OCI-M2 (cell line): ENCODE measurements at regions not wholly inside any gene's neighbourhood (a gene's known extent, or its start where the extent isn't known, plus 50 kb on each side); places are given as distances from the start of the nearest gene placed in this dataset.

Experiments
- DNase-seq: peaks from one replicate; lab custom pipeline; 2025; ENCODE audit not compliant: unreplicated experiment; lab: John Stamatoyannopoulos, UW

DNA sequence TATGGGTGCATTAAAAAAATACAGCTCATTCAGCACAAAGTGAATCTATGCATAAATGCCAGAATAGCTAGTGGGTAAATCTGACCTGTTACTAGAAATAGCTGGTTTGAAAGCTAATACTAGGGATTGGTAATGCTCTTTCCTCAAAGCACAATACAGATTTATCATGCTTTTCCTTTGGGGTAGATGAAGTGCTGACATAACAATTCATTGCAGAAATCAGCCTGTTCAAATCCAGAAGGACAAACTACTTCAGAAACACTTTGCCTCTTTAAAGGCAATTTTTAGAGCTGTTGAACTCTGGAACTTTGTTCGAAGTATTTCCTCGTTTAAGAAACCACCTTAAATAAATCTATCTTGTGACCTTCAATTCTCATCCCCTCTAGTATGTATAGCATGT is 957.9 kb downstream of the ARAP2 start:
- DNase-seq = no peak

DNA sequence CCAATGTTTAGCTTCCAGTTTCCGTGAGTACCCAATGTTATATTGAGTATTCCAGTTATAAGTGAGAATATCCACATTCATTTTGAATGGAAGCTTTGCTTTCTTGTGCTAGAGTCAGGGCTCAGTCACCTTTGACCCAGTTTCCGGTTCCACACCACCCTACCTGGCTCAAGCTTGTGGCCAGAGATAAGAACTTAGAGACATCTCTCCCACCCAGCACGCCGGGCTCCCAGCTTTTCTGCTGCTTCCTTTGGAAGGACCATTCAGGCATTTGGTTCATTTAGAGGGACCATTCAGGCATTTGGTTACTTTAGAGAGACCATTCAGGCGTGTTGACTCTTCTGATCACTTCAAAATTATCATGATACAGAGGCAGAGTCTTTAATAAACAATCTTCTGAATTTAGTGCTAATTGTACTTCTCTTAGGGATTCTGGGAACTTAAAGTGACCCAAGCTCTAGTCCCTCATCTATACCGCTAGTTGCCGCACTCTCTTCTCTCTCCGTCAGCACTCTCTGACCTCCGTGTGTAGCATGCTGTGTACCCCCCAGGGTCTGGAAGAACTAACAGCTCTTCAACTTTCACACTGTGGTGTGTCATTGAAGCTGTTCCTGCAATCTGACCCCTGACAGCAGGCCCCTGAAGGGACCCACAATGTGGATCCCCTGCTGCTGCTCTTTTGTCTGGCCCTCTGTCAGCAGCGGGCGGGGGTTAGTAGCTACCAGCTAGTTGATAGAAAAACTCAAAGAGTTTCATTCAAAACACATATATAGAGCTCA is 943.1 kb downstream of the ARAP2 start:
- no peak for DNase-seq

DNA sequence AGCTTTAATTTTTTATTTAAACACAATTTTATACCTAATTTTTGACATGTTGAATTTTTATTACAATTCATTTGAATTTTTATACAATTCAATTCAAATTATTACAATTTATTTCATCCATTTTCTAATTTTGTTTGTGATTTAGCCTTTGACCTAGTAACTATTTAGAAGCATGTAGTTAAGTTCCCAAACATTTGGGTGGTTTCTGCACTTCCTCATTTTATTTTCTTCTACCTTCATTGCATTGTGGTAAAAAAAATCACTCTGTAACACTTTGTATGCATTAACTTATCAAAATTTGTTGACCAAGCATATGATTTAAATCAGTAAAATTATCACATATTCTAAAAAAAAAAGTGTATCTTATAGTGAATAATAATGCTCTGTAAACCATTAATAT is 928.9 kb downstream of the ARAP2 start:
- DNase-seq = no peak

DNA sequence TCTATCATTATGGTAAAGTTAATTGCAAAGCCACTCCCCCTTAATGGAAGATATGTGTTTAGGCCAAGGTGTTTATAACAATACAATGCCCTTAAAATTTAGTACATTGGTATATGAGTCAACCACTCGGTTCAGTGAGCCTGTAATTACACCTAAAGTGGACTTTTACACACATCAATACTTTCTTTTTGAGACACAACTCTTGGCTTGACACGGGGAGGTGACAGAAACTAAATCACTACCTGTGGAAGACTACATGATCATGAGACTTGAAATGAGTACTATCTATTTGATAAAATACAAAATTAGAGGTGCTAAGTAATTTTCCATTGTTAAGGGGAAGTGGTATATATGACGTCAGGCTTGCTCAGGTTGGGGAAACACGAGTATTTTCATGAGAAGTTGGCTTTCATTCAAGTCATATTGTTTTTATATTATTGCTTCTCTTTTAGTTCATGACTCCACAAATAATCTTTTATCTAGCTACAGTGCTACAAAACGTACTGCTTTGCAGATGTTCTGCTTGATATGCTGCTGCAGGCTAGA is 918.3 kb downstream of the ARAP2 start:
- DNase-seq = no peak

DNA sequence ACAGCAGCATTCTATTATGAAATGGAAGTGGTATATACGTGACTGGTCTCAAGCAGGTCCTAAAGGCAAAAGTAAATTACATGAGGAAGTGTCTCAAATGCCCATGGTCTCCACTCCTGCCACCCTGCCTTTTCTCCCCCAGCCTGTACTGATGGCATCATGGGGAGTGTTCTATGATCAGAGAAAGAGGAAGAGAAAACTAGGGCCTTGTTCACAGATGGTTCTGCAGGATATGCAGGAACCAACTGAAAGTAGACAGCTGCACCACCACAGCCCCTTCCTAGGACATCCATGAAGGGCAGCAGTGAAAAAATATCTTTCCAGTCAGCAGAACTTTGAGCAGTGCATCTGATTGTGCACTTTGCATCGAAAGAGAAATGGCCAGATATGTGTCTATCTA is 901.5 kb downstream of the ARAP2 start:
- no peak for DNase-seq

DNA sequence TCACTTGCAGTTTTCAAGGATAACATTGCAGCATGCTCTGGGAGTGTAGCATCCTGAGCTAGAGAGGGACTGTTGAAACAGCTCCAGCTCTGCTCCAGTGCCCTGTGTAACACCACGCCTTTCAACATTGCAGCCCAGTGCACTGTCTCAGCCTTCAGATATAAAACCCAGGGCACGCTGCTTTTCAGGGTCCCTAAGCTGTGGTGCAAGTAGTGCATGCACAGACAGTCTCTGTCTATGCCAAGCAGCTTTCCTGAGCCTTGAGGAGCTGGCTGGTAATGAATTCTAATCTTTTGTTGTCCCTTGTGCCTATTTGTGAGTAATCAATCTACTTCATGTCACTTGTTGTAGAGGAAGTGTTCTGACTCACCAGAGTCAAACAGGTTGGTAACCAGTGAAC is 897.0 kb downstream of the ARAP2 start:
- DNase-seq = no peak

DNA sequence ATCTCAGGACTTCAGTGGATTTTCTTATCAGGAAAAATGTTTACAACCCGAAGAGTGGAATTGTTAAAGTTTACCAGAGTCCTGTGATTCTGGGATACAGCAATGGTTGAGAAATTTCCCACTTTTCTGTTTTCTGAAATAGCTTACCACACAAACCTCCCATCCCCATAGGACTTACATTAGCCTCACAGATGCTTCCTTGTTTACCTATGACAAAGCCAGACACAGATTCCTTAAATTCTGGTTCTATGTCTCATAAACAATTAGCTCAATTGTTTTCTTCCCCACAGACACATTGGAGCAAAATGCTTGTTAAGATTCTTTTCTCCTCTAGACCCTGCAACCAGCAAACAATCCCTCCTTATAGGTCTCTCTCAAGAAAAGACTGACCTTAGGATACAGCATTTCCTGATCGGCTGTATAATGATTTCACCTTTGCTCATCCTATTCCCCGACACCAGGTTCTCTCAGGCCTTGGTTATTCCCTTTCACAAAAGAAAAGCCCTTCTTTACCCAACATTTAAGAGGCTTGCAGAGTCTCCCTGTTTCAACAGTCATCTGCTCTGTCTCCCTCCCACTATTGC is 886.2 kb downstream of the ARAP2 start:
- no peak for DNase-seq

DNA sequence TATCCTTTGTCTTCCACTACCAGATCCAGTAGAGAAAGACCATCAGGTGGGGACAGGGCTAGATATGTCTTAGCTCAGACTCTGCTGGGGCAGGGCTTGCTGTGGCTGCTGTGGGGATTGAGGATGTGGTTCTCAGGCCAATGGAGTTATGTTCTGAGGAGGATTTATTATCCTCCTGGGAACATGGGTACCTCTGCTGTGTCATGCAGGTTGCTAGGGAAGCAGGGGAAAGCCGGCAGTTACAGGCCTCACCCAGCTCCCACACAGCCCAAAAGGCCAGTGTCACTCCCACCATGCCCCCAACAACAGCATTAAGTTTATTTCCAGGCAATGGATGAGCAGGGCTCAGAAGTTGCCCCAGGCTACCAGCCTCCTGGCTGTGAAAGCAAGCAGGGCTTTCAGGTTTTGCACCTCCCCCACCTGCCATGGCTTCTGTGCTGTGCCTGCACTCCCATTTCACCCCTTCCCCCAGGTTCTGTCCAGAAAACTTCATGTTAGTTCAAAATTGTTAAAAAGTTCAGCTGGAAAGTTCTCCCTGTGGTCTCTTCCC is 879.9 kb downstream of the ARAP2 start:
- no peak for DNase-seq

DNA sequence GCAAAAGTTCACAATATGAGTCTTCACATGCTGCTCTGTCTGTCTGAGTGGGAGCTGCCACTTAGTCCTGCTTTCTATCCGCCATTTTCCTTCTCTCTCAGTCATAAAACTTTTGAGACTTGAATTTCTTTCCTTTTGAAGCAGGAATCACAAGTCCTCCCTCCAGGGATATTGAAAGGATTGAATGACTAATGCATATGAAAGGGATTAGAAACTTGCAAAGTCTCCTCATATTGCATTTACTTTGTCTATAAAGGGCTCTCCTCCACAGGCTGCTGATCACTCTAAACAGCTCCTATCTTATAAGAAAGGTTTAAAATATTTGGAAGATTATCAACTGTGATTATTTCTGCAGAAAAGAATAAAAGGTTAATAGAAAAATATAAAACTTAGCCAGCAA is 879.1 kb downstream of the ARAP2 start:
- DNase-seq = no peak

DNA sequence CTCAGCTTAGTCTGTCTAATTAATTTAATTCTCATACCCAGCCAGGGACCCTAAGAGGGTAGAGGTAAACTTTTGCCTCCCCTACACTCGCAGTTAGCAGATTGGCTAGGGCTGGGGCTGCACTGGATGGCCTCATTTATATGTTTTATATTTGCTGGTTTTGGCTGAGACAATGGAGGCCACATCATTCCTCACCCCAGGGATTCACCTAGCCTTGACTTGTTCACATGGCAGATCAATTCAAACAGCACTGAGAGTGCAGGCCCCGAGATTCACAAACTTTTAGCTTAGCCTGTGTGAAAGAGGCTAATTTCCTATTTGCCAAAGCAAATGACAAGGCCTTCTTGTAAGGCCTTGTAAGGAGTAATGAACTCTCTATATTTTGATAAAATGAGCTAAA is 844.4 kb downstream of the ARAP2 start:
- no peak for DNase-seq

DNA sequence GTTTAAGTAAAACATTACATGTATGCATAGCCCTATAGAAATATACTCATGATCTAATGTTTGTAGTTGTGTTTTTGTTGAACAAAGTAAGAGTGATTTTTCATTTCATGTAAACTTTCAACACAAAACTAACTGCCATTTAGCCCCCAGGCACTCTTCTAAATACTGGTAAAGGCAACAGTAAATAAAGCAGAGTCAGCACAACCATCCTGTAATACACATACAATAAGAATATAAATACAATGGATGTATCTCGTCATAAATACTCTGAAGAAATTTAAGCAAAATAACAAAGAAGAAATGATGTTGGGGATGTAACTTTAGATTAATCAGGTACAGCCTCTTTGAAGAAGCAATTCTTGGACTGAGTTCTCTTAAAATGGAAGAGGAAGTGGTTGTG is 821.2 kb downstream of the ARAP2 start:
- no peak for DNase-seq

DNA sequence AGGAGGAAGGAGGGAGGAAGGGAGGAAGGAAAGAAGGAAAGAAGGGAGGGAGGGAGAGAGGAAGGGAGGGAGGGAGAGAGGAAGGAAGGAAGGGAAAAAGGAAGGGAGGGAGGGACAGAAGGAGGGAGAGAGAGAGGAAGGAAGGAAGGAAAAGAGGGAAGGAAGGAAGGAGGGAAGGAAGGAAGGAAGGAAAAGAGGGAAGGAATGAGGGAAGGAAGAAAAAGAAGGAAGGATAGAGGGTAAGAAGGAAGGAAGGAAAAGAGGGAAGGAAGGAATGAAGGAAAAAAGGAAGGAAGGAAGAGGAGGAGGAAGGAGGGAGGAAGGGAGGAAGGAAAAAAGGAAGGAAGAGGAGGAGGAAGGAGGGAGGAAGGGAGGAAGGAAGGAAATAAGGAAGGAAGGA is 796.8 kb downstream of the ARAP2 start:
- DNase-seq = no peak

DNA sequence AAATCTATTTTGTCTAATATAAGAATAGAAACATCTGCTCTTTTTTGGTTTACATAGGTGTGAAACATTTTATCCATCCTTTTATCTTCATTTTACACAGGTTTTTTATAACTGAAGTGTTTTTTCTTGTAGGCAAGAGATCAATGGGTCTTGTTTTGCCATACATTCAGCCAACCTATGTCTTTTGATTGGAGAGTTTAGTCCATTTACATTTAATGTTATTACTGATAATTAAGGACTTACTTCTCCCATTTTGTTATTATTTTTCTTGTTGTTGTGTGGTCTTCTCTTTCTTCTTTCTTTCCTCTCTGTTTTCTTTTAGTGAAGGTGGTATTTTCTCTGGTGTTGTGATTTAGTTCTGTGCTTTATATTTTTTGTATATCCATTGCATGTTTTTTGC is 785.3 kb downstream of the ARAP2 start:
- DNase-seq = no peak

DNA sequence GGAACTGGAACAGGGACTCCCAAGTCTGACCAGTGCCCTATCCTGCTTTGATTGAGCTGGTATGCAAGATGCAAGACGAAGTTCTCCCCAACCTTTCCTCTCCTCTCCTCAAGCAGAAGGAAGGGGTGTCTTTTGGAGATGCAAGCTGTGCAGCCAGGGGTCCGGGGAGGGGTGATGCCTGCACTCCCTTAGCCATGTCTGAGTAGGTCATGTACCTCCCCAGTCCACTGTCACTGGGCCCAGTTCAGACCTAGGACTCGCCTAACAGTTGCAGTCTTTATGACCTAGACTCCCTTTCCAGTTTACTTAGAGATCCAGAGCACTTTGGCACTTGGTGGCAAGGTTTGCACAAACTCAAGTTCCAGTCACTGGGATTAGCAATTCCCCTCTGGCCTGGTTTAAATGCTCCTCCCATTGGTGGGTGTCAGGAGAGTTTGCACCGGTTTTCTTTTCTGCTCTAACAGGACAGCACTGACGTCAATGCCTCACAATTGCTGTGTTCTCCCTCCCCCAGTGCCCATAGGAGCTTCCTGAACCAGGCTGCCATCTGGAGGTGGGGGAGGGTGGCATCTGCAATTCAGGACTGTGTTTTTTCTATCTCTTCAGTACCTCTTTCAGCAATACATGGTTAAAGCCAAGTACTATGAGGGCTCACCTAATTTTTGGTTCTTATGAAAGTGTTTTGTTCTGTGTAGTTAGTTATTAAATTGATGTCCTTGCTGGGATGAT is 782.2 kb downstream of the ARAP2 start:
- no peak for DNase-seq

DNA sequence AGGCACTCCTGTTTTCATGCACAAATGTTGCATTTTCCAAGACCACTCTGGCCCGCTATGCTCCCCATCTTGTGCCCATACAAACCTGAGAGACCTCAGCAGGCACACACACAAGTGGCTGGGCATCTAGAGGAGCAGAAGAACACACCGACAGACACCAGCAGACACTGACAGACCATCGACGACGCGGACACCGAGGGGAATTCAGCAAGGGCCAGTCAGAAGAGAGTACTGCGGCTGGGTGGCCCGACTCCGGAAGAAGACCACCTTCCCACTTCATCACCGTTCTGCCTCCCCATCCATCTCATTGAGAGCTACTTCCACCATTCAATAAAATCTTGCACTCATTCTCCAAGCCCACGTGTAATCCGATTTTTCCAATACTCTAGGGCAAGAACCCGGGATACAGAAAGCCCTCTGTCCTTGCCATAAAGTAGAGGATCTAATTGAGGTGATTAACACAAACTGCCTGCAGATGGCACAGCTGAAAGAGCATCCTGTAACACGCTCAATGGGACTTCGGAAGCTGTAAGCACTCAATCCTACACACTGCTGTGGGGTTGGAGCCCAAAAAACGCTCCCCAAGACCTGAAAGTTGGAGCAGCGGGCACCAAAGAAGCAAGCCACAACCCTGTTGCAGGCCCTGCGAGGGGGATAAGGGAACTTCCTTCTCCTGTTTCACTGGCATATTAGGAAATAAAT is 780.9 kb downstream of the ARAP2 start:
- no peak for DNase-seq

DNA sequence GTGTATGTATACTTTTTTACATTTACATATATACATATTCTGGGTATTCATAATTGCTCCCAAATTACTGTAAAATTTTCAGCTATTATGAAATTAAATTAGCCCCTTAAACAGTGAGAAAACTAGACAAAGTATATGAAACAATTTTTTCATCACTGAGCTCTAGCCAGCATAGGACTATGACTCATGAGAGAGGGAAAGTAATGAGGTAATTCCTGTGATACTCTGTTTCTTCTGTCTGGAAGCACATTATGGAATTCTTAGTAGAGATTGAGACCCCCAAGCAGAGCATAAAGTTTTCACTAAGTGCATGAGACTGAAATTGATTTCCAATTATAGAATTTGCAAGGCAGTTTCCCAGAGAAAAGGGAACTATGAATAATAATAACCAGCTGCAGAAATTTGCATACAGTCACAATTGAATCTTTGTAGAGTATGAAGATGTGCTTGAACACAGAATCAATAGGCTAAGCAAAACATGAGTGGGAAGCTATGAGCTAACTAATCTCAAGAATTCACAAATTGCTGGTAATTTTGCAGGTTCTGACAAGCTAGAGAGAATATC is 779.3 kb downstream of the ARAP2 start:
- DNase-seq = no peak

DNA sequence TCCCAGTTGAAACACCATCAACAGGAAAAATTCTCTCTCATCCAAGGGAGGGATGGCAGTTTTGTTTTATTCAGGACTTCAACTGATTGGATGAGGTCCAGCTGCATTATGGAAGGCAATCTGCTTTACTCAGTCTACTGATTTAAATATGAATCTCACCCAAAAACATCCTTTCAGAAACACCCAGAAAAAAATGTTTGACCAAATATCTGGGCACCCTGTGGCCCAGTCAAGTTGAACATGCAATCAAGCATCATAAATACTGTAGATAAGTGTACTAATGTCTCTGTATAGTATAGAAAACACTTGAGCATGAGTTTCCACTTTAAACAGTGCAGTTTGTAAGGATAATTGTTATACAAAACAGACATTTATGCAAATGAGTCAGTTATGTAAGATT is 753.2 kb downstream of the ARAP2 start:
- no peak for DNase-seq

DNA sequence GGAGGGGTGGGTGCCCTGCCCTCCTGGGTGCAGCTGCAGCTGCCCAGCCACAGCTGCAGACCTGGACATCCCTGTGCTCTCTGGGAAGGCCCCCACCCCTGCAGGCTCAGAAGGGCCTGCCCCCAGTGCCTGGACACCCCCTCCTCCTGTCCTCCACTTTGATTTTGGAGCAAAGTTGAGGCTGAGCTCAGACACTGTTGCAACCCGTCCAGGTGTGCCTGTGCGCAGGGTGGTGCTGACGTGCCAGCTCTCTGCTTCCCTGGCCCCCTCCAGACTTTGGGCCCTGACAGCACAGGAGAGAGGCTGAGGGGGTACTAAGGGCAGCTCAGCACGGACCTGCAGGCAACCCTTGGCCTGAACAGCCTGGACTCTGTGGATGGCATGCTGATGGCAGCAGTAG is 750.3 kb downstream of the ARAP2 start:
- no peak for DNase-seq

DNA sequence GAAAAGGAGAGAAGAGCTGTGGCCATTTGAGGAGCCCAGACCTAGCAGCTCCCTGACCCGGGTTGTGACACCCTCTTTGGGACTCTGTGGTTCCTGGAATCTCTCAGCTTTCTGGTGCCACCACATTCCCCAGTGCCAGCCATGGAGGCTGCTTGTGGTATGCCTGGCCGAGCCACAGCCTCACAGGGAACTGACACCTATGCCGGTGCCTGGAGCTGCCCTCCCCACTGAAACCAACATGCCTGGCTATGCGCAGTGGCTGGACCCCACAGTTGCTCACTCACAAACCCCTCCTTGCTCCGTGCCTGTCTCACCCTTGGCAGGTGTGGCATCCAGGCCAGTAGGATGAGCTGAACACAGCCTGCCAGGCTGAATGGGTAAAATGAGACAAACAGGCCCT is 749.4 kb downstream of the ARAP2 start:
- DNase-seq = no peak

DNA sequence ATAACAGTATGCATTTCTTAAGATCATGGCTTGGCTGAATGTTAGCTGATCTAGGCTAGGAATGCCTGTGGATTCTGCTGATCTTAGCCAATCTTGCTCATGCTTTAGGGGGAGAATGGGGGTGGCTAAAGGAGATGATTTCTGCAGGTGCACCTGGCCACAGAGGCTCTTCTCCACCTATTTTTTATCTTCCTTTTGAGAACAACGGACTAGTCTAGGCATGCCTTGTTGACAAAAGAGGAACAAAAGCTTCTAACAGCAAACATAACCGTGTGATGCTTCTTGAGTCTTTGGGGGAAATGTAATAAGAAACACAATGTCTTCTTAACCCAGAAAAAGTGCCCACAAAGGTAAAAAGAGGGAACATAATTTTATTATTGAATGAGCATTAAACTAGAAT is 743.5 kb downstream of the ARAP2 start:
- DNase-seq = no peak

DNA sequence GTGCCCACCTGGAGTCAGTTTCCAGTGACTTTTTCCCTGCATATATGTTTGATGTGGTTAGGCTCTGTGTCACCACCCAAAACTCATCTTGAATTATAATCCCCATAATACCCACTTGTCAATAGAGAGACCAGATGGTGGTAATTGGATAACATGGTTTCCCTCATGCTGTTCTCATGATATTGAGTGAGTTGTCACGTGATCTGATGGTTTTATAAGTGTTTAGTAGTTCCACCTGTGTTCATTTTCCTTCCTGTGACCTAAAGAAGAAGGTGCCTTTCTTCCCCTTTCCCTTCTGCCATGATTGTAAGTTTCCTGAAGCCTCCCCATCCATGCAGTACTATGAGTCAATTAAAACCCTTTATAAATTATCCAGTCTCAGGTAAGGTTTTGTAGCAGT is 740.9 kb downstream of the ARAP2 start:
- no peak for DNase-seq
